ENCODE measurements at regions not wholly inside any gene's neighbourhood (a gene's known extent, or its start where the extent isn't known, plus 50 kb on each side); places are given as distances from the start of the nearest gene placed in this dataset.
"Not testable (repeated sequence)": the region's sequence is repeated elsewhere in the genome, so short reads cannot be mapped to it uniquely, and the experiment has no call there.

GRCh38 chr6:15956205-15957106 lies 172.4 kb upstream of the MYLIP start:
- DNase-seq (ENCODE audit: low read depth) = peak; percentile 49

- no peak for DNase-seq (ENCODE audit: low read depth)
Observed at GRCh38 chr6:15955484-15955883, 173.4 kb upstream of the MYLIP start.

- DNase-seq (ENCODE audit: low read depth) = no peak
Observed at GRCh38 chr6:15953152-15953880, 175.6 kb upstream of the MYLIP start.

GRCh38 chr6:15952231-15953151 lies 176.4 kb upstream of the MYLIP start:
- no peak for DNase-seq (ENCODE audit: low read depth)

- DNase-seq (ENCODE audit: low read depth) = no peak
Observed at GRCh38 chr6:15950962-15951569, 177.8 kb upstream of the MYLIP start.

- DNase-seq (ENCODE audit: low read depth) = no peak
Observed at GRCh38 chr6:15949982-15950381, 178.9 kb upstream of the MYLIP start.

- peak; percentile 98 for DNase-seq (ENCODE audit: low read depth)
Observed at GRCh38 chr6:15948930-15949900, 179.7 kb upstream of the MYLIP start.

GRCh38 chr6:15947923-15948322 lies 181.0 kb upstream of the MYLIP start:
- no peak for DNase-seq (ENCODE audit: low read depth)

GRCh38 chr6:15947436-15947835 lies 181.4 kb upstream of the MYLIP start:
- DNase-seq (ENCODE audit: low read depth) = no peak

- no peak for DNase-seq (ENCODE audit: low read depth)
Observed at GRCh38 chr6:15946701-15947385, 182.0 kb upstream of the MYLIP start.

GRCh38 chr6:15945593-15946159 lies 183.2 kb upstream of the MYLIP start:
- no peak for DNase-seq (ENCODE audit: low read depth)

GRCh38 chr6:15943423-15943822 lies 185.5 kb upstream of the MYLIP start:
- DNase-seq (ENCODE audit: low read depth) = no peak

GRCh38 chr6:15941168-15941567 lies 187.7 kb upstream of the MYLIP start:
- DNase-seq (ENCODE audit: low read depth) = no peak

- DNase-seq (ENCODE audit: low read depth) = no peak
Observed at GRCh38 chr6:15938107-15938506, 190.8 kb upstream of the MYLIP start.

- DNase-seq (ENCODE audit: low read depth) = no peak
Observed at GRCh38 chr6:15937602-15938001, 191.3 kb upstream of the MYLIP start.

- no peak for DNase-seq (ENCODE audit: low read depth)
Observed at GRCh38 chr6:15936503-15936902, 192.4 kb upstream of the MYLIP start.

- DNase-seq (ENCODE audit: low read depth) = no peak
Observed at GRCh38 chr6:15935661-15936060, 193.2 kb upstream of the MYLIP start.

- not testable (repeated sequence) for DNase-seq (ENCODE audit: low read depth)
Observed at GRCh38 chr6:15931697-15932096, 197.2 kb upstream of the MYLIP start.

GRCh38 chr6:15930207-15930606 lies 198.7 kb upstream of the MYLIP start:
- no peak for DNase-seq (ENCODE audit: low read depth)
